Activated CD8-positive, alpha-beta memory T cell treated with anti-CD3 and anti-CD28 coated beads, Interleukin-2, amount 50 U/mL, for 4 hours (primary cell): ENCODE measurements at regions not wholly inside any gene's neighbourhood (a gene's known extent, or its start where the extent isn't known, plus 50 kb on each side); places are given as distances from the start of the nearest gene placed in this dataset.

Source experiments
- DNase-seq: peaks from one replicate; pipeline ENCODE4 v3.0.0-alpha.2; 2020

DNA sequence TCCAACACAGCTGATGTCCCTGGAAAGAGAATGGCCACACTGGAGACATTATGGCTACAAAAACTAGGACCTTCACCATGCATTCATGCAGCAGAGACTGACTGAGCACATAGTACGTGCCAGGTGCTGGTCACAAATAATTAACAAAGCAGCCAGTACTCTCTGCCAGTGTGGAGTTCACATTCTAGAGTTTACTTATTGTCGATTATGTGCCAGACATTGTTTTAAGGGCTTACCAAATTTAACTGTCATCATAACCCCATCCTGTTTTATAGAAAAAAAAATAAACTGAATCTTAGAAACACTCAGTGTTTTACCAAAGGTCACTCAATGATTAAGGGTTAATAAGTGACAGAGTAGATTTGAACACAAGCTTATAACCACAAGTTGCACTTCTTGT is 143.3 kb downstream of the RRAGC start:
- no peak for DNase-seq

- DNase-seq = no peak
Measured at GRCh38 chr1:38715415-38715814, 144.2 kb downstream of the RRAGC start.

DNA sequence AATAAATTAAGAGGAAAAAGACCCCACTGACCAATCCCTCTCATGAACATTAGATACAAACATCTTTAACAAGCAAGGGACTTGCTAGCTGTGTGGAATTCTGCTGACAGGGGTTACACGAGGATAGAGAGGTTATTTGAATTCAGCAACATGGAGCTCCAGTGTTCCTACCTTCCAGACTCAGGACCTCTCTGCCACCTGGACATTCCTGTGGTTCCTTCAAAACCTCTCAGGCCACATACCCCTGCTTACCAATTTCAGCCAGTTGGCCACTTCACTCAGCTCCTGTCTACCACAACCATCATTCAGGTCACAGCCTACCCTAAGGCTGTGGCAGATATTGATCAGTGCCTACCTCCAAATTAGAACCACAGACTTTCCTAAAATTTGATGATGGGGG is 147.5 kb downstream of the RRAGC start:
- no peak for DNase-seq

DNA sequence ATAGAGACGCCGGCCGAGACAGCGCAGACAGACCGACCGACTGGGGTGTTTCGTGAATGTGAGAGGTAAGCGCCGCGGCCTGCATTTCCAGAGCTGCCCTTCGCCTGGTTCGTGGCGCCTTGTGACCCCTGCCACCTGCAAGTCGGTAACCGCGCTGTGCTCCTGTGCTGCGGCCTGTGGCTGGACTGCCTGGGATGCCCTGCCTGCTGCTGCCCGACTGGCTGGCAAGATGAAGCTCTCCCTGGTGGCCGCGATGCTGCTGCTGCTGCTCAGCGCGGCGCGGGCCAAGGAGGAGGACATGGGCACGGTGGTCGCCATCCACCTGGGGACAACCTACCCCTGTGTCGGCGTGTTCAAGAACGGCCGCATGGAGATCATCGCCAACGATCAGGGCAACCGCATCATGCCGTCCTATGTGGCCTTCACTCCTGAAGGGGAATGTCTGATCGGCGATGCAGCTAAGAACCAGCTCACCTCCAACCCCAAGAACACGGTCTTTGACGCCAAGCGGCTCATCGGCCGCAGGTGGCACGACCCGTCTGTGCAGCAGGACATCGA is 150.8 kb downstream of the RRAGC start:
- DNase-seq = no peak

- no peak for DNase-seq
Measured at GRCh38 chr1:38701088-38701487, 158.5 kb downstream of the RRAGC start.

DNA sequence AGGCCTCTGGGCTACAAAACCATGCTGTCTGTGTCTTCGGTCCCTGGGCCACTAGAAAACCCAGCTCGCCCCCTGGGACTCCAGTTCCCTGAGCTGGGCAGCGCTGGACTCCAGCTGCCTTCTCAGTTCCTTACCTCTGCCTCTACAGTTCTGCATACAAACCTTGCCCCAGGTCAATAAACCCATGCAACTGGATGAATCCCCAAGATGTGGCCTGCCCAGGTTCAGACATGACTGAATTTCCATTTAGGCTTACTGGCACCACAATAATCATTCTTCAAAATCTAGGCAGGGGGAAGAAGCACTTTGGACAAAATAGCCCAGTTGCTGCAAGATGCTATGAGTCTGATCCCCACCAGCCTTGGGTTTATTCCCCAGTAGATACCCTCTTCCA is 159.5 kb downstream of the RRAGC start:
- no peak for DNase-seq

DNA sequence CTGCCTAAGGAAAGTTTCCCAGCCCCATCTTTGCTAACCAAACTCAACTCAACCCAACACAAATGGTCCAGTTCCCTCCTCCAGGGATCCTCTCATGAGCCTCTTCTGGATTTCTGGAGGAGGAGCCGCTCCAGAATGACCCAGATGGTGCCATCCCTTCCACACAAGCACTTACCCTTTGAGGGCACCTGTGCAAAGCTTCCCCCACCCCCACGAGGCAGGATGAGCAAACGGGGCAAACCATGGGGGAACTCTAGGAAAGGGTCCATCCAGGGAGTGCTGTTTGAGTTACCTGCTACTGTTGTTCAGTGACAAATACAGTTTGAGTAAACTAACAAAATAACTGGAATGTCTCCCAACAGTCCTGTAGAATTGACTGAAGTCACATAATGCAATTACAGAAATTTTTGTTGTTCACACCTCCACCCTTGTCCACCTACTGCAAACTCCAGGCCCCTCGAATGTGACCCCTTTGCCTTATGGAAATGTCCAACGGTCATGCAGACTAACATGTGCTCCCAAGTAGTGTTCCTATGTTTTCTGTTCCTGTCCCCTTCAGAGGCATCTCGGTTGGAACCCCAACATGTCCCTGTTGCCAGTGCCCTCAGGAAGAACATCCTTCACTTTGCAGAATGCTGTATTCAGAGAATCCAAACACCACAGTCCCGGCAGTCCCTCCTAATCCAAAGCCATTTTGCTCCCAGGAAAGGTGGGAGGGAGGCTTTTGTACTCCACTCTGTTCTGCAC is 160.1 kb downstream of the RRAGC start:
- no peak for DNase-seq

DNA sequence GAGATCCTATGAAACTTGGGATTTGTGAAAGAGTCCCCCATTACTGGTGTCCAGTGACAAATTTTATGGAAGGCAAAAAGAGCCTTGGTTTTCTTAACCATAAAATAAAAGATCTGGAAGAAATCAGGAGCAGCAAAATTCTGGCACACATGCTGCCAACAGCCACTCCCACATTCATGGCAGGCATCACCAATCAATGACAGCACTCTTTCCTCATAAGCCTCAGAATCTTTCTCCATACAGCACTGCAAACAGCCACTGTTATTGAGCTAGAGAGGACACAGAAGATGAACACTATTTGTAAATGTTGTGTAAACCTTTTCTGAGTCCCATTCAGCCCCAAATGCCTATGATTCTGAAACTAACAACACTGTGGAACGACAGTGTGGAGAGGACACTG is 162.2 kb downstream of the RRAGC start:
- no peak for DNase-seq

- DNase-seq = no peak
Measured at GRCh38 chr1:38696371-38696770, 163.2 kb downstream of the RRAGC start.

DNA sequence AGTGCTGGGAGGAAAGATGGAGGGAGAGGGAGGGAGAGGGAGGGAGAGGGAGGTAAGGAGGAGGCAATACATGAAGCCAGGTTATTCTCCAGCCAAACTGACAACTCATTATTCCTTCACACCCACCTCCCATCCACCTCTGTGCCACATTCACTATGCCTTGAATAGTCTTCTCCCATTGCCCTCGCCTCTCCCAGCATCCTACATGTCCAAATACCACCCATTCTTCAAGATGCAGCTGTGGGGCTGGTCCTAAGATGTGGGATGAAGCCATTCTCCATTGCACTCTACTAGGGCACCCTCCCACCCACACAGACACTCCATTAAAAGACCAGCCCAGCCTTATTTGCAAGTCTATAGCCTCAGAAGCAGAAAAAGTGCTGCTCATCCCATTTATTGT is 165.8 kb downstream of the RRAGC start:
- DNase-seq = no peak

DNA sequence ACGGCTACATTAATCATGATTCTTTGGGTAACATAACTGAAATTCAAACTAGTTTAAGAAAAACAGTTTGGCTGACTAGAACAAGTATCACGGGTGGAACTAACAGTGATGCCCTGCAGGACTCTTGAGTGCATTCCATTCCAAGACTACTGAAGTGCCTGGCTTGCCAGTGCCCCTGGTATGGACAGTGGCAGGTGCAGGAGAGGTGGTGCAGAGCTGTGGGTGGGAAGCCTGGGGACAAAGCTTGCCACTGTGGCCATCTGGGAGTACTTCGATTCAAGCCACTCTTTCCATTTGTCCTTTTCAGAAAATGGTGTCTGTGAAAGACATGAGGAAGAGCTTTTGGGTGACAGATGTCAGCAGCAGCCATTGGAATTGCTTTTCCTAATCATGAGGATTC is 166.5 kb downstream of the RRAGC start:
- DNase-seq = no peak

GRCh38 chr1:38690790-38691449 is 168.7 kb downstream of the RRAGC start:
- DNase-seq = no peak

- no peak for DNase-seq
Measured at GRCh38 chr1:38686927-38687255, 172.7 kb downstream of the RRAGC start.

GRCh38 chr1:38686167-38686926 is 173.2 kb downstream of the RRAGC start:
- no peak for DNase-seq

GRCh38 chr1:38685388-38685787 is 174.2 kb downstream of the RRAGC start:
- DNase-seq = no peak

- no peak for DNase-seq
Measured at GRCh38 chr1:38680801-38681510, 178.6 kb downstream of the RRAGC start.

DNA sequence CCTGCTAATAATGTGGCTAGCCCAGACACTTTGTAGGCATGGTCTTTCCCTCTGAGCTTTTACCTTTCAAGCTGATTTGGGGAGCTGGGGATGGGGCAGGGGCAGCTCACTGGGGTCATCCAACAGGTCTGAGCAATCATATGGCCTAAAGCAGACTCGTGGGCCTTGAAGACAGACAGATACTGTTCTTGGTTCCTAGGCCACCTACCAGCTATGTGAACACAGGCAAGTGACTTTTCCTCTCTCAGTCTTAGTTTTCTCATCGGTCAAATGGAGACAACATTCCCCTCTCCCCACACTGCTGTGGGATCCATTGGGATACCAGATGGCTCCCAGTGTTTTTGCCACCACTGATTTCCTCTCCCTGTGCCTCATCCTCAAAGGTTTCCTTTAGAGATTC is 181.8 kb downstream of the RRAGC start:
- DNase-seq = no peak

GRCh38 chr1:38677311-38677710 is 182.3 kb downstream of the RRAGC start:
- no peak for DNase-seq

DNA sequence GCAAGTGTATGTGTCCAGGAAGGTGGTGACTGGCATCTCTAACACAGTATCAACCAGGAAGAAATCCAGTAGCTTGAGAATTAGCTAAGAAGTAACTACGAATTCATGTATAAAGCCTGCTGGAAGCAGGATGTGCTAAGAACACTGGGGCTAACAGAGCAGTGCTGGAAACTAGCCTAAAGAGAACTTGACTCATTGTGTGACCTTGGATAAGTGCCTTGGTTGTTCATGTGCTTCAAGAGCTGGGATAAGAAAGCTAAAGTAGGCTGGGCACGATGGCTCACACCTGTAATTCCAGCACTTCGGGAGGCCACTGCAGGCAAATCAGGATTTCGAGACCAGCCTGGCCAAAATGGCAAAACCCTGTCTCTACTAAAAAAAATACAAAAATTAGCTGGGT is 186.9 kb downstream of the RRAGC start:
- no peak for DNase-seq

- no peak for DNase-seq
Measured at GRCh38 chr1:38671221-38671620, 188.4 kb downstream of the RRAGC start.

- no peak for DNase-seq
Measured at GRCh38 chr1:38670544-38671122, 188.9 kb downstream of the RRAGC start.

DNA sequence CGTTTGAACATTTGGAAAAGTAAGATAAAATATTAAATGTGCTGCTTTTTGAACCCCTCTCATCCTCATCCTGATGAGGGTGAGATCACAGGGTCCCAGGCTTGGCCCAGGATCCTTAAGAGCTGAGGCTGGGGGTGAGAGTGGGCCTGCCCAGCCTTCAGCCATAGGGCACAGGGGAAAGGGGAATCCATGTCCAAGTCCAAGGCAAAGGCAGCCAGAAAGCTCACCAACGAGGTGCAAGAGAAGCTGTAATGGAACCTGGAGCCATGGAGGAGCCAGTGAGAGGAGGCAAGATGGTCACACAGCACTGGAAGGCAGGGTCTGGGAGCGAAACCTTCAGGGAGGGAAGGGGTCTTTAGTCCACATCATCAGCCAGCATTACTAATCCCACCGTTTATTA is 191.9 kb downstream of the RRAGC start:
- no peak for DNase-seq

DNA sequence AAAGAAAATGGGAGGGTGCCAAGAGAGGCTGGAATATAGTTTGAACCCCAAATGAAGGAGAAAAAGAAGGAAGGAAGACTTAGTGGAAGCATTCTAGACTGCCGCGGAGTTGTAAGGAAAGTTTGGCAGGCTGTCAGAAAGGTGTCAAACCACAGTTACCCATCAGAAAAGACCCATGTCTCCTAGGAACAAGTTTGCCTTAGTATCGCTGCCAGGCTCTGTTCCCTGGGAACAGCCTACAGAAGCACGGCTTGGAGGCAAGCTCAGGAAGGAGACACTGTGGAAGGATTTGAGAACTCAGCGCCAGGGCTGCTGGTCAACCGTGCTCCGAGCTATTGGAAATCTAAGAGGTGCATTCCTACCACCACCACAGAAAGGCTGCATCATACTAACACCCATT is 197.4 kb downstream of the RRAGC start:
- DNase-seq = no peak
